G401.6 (cell line): ENCODE measurements at regions not wholly inside any gene's neighbourhood (a gene's known extent, or its start where the extent isn't known, plus 50 kb on each side); places are given as distances from the start of the nearest gene placed in this dataset.
"Not testable (repeated sequence)": the region's sequence is repeated elsewhere in the genome, so short reads cannot be mapped to it uniquely, and the experiment has no call there.

Source experiments
- FAIRE-seq: peaks from 2 replicates; lab custom pipeline; 2012; peaks lifted over from hg19 to GRCh38; lab: Jason Lieb, UNC

DNA sequence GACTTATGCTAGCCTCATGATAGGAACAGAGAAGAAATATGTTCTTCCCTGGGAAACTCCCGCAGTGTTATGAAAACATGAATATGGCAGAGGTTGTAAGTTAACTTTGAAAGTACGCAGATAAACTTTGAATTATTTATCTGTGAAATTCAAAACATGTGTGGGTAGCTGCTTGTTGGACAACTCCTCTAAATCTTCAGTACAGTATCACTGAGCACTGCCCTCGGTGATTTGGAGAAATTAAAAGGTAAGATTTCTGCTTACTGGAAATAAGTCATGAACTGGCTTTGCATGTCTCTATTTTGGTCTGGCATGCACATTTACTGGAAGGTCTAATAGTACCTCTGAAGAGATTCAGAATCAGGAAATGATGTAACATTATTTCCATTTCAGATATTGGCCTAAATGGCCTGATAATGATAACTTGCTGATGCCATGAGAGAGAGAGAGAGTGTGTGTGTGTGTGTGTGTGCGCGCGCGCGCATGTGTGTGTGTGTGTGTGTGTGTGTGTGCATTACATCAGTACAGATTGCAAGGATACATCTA, 1441.9 kb upstream of the FLRT2 start:
- no peak for FAIRE-seq

DNA sequence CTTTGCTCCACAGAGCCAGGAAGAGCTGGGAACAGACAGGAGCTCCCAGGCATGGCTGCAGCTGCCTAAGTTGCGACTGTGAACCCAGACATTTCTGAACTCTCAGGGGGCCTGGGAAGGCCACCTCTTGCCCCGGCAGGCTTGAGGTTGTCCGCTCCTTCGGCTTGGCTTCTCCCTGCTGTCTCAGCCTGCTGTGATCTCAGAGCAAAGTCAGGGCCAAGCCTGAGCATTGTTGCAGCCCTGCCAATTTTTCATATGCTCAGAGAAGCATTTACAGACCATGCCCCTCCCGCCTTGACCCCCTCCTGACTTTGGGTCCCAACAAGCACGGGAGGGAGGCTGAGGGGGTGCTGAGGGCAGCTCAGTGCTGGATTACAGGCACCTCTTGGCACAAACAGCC, 1439.1 kb upstream of the FLRT2 start:
- no peak for FAIRE-seq

DNA sequence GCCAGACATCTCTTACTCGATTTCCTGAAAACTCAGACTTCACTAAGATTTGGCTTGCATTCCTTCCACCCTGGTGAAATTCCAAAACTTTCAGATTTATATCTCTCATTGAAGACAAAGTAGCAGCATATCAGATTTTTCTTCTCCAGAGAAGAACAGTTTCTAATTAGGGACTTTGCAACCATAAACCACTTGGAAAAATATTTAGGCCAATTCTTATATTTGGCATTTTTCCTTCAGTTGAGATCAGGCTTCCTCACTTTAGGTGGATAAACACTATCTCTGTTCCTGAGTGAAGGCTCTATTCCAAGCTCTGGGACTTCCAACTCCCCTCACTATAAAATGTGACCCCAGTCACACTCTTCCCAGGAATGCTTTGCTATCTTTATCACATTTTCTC, 1434.3 kb upstream of the FLRT2 start:
- FAIRE-seq: no peak

DNA sequence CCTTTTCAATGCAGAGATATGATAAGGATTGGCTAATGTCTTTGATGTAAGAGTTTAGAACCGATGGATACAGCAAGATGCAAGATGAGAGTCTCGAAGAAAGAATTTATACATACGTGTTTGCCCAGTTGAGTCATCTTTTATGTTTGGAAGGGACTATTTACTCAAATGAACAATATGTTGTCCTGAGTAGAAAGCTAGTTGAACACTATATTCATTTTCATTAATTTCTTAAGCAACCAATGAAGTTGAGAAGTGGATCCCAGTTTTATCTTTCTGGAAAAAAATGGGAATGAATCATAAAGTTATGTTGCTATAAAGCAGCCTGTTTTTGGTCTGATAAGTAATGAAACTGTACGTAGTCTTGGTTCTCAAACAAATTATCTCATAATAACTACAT, 1431.7 kb upstream of the FLRT2 start:
- no peak for FAIRE-seq

DNA sequence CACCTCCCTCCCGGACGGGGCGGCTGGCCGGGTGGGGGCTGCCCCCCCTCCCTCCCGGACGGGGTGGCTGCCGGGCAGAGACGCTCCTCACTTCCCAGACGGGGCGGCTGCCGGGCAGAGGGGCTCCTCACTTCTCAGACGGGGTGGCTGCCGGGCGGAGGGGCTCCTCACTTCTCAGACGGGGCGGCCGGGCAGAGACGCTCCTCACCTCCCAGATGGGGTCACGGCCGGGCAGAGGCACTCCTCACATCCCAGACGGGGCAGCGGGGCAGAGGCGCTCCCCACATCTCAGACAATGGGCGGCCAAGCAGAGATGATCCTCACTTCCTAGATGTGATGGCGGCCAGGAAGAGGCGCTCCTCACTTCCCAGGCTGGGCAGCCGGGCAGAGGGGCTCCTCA, 1430.4 kb upstream of the FLRT2 start:
- not testable (repeated sequence) for FAIRE-seq

DNA sequence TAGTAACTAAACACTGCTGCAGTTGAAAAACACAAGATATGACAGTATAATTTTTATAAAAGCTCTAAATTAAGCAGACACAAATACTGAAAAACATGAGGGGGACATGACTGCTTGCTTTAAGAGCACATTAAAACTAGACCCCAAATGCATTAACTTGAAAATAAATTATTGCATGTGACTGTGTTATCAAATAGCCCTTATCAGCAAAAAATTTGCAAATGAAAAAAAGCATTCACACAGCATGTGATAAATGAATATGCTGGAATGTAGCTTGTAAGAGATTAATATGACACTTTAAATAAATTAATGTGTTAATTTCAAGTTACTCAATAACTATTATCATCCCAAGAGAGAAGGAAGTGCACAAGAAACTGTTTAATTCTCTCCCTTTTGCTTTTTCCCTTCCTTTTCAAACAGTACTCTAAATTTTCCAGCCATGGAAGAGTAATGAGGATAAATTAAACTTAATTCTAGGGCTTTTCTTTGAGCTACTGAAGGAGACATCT, 1422.1 kb upstream of the FLRT2 start:
- FAIRE-seq: no peak

DNA sequence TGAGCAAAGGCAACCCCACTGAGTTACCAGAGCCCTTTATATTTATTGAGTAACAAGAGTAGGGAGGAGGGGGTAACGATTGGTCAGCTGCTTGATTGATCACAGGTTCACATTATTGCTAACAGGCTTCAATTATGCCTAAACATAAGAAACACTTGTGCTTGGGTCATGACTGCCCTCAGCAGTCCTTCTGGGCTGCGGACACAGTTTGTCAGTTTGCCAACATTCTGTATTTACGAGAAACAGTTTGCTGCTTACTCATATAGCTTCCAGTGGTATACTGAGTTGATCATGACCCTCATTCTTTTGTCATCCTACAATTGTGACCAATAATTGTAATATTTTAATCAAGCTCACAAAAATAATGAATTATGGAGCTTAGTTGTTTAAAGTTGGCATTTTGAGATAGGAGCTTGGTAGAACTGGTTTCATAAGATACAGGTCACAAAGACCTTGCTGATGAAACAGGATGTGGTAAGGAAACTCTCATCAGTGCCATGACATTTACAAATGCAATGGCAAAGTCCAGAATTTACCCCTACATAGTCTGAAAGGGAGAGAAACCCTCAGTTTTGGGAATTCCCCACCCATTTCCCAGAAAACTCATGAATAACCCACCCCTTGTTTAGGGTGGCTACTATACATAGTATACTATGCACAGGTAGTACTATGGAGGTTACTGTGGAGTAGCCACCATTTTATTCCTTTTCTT, 1421.0 kb upstream of the FLRT2 start:
- no peak for FAIRE-seq

DNA sequence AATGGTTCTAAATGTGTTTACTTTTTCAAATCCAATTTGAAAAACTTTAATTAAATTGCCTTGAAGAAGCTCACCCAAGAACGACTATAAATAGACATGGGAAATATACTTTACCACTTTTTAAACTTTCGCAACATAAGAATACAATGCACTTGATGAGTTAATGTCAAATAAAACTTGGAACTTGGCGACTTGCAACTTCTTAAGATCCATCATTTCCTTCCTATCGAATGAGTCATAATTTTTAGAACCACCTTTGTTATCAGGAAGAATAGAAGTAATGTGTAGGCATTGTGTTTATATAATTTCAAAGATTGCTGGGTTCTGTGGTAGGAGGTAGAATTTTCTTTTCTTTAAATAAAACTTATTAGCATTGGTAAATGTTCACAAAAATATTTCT, 1417.4 kb upstream of the FLRT2 start:
- no peak for FAIRE-seq

DNA sequence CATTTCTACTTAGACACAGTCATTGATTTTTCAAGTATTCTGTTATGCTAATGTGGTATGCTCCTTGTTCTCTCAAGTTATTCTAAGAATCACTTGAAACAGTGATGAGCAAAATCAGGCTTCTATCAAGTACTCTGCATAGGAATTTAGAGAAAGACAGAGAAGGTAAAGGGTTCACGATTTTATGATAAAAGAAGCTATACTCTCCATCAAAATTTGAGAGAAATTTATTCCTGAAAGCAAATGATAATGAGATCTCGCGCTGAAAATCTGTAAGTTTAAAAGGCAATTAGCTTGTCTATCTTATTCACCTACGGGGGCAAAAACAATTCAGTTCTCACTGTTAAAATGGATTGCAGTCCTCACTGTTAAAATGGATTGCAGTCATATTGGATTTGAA, 1404.3 kb upstream of the FLRT2 start:
- no peak for FAIRE-seq

DNA sequence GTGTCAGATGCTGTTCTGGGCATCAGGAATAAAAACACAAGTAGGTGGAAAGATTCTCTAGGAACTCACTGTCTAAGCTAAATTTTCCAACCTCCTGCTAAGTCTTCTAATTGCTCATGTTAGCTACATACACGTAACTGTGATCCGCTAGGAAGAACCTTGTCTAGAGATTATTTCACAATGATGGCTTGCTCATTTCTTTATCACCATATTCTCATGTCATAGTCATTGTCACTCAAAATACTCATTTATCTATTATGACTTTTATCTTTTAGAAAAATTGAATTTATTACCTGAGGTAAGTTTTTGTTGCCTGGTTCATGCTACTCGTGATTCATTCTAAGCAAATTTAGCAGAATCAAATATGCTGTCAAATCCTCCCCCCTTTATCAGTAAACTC, 1402.4 kb upstream of the FLRT2 start:
- FAIRE-seq: no peak

DNA sequence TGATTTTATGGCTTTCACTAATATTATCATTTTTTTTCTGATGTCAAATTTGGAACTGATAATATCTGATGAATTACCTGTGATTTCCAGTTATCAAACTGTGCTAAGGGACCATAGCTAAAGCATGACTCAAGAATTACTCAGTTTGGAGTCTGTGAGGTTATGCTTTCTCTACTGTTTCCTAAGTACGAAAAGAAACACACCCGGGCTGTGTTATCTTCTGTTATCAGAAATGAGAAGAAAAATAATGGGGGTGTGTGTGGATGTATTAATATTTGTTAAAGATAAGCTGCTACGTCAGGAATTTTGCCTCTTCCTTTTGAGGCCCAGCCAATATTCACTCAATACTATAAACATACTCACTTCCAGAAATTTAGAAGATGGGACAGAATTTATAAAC, 1401.9 kb upstream of the FLRT2 start:
- no peak for FAIRE-seq

DNA sequence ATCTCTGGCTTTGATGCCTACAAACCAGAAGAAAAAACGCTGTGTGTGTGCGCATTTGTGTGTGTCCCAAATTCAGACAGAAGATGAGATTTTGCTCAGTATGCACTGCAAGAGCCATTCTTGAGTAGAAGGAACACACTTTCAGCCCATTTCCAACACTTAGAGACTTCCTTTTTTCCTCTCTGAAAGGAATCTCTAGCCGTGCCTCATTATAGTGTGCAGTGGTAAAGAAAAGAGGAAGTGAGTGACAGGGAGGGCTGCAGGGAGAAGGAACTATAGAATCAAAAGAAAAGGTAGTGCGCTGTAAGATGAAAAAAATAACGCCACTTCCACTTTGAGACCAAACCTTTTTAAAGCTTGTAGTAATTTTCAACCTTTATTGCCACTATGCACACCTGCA, 1400.9 kb upstream of the FLRT2 start:
- FAIRE-seq: no peak

DNA sequence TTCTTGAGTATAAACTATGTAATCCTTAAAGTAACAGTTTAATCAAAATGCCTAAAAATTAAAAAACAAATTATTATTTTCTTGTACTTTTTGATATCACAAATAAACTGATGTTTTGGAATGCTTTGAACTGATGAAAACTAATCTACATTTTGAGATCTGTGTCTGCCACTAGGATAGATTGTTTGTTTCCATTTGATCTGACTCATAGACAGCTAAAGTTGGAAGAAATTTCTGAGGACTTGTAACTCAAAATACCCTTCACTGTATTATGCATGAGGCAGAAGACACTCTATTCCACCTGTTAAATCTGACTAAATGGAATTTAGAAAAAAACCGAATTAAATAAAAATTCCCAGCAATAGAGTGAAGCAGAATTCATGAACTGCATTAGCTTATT, 1400.0 kb upstream of the FLRT2 start:
- FAIRE-seq: no peak

DNA sequence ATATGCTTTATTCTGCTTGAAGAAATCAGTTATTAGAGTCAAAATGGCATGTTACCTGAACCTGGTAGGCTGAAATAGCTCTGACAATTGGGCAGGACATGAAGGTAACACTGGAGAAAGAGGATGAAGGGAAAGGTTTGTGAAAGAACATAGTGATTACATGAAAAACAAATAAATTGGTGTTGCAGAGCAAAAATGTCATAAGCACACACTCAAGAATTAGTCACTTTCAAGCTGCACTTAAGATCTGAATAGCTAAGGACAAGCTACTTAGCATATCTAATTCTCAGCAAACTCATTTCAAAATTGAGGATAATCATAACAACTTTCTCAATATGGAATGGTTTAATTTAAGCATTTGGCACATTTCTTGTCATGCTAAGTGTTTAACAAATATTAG, 1398.0 kb upstream of the FLRT2 start:
- FAIRE-seq: no peak

DNA sequence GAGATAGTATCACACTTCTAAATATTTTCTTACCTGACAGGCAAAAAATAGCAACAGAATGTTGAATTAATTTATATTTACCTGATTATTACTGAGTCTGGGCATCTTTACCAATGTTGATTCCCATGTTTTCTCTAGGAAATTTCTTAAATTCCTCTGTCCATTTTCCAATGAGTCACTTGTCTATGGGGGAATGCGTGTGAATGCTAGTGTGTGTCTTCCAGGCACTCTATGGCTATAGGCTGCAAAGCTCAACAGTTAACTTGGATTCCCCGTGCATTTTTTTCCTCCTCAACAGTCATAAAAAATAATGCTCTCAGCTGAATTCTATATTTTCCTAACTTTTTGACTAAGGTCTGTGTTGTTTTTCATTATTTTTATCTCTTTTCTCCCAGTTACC, 1385.8 kb upstream of the FLRT2 start:
- no peak for FAIRE-seq

DNA sequence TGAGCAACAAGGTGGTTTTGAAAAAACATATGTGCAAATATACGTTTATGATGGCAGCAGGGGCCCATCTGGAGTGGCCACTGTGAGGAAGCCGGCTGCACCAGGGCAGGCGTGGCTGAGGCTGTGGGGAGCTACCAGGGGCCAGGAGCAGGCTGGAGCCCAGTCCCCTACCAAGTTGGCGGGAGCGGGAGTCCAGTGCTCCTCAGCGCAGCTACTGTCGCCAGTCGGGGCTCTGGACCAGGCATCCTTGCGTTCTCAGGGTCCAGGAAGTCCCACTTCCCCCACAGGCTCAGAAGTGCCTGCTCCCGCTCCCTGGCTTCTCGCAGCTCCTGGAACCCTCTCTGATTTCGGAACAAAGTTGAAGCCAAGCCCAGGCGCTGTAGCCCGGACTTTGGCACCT, 1377.5 kb upstream of the FLRT2 start:
- no peak for FAIRE-seq

DNA sequence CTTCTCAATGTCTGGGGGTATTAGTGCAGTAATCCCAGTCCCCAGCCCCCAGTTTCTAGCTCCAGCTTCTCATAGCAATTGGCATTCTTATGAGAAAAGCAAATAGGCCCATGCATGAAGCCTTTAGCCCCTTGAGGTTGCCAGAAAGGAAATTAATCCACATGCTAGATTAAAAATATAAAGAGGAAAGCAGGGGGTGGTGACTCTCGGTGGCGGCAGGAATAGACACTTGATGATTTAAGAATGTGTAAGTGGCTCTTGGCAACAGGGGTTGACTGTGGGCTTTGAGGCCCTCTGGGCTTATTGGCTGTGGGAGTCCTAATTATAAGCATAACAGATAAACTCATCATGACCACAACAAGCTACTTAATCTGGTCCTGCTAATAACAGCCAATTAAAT, 1367.3 kb upstream of the FLRT2 start:
- no peak for FAIRE-seq

DNA sequence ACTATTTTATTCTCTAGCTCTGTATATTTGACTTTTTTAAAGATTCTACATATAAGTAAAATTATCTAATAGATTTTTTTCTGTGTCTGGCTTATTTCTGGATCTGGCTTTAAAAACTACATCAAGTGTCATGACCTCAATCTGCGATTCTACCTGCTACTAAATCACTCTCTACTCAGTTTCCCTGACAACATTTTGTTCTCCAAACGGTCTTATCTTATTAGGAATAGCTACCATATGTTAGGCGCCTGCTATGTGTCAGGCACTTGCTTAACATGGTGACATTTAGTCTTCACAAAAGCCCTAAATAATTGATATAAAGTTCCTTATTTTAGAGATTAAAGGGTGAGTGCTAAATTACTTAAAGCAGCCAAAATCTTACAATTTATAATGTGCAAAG, 1362.9 kb upstream of the FLRT2 start:
- FAIRE-seq: no peak

DNA sequence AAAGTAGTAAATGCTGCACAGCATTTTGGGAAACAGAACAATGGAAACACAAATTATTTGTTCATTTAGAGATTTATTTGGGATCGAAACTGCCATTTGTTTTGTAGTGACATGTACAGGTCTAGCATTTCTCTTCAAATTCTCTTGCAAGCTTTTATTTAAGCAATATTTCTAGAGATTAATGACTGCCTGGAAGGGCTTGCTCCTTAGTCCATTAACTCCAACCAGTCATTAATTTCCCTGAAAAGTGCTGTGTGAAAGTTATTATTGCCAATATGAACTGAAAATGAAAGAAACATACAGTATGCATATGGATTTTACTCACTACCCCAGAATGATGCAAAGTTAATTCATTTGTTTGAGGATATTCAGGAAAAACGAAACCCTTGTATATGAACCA, 1349.6 kb upstream of the FLRT2 start:
- no peak for FAIRE-seq

DNA sequence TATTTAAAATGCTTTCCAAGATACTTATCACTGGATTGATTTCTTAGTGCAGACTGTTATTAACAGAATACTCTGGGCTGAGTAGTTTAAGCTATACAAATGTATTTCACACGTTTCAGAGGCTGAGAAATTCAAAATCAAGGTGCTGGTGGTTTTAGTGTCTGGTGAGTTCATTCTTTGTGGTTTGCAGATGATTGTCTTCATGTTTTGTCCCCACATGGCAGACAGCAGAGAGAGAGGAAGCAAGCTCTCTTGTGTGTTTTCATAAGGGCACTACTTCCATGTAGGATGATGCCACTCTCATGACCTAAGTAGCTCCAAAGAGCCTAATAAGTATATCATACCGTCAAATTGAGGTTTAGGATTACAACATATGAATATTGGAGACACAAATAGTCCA, 1348.9 kb upstream of the FLRT2 start:
- no peak for FAIRE-seq

DNA sequence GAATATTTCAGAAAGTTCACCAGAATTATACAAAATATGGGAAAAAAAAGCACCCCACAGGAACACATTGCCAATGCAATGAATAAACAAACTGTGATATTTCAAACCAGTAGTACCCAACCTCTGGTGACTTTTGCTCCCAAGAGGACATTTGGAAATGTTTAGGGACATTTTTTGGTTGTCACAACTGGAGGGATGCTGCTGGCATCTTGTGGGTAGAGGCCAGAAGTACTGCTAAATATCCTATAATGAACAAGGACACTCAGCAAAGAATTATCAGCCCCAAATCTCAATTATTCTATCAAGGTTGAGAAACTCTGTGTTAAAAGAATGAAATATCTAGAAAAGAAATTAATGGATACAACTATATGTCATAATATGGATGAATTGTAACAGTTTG, 1334.4 kb upstream of the FLRT2 start:
- no peak for FAIRE-seq

DNA sequence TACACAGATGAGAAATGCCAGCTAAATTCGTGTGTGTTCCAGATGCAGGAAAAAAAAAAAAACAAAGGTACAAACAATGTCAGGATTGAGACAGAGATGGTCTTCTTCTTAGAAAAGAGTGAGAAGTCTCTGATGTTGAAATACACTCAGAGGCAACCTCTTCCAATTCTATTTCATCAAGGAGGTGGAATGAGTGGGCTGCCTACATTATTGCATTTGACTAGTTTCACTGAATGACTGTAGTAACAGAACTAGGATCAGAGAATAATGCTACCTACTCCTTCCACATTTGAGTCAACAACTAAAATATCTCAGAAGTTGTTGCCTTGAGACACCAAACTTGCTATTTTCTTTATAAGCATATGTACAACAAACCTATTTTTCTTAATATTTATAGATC, 1332.2 kb upstream of the FLRT2 start:
- no peak for FAIRE-seq

DNA sequence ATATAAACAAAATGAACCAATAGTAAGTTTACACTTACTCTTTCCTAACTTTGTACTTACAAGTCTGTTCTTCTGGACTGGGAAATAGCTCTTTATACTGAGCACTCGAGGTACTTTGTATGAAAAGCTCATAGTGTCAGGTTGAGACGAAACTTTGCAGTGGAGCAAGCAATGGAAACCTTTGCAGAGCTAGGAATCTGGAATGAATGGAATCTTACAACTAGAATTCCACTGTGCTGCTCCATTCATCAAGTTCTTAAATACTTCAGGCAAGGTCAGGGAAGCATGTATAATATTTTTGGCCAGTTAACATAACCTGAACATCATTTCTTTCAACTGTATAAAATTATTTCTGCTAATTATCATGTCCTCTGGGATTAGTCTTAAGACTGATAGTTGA, 1327.5 kb upstream of the FLRT2 start:
- FAIRE-seq: no peak

DNA sequence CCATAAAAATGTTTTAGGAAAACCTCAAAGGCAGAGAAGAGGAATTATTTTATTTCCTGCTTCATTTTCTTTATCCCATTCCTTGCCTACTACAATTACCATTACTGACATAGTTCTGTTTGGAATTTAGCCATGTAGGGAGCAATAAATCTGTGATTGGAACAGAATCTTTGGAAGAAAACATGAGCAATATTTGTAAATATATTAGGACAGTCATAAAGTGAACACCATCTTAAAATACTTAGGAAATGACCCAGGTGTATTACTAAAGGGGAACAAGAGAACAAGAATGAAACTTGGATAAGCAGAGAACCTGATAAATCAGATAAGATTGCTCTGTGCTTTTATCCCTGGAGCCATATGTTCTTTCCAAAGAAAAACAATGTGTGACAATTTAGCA, 1326.0 kb upstream of the FLRT2 start:
- no peak for FAIRE-seq

DNA sequence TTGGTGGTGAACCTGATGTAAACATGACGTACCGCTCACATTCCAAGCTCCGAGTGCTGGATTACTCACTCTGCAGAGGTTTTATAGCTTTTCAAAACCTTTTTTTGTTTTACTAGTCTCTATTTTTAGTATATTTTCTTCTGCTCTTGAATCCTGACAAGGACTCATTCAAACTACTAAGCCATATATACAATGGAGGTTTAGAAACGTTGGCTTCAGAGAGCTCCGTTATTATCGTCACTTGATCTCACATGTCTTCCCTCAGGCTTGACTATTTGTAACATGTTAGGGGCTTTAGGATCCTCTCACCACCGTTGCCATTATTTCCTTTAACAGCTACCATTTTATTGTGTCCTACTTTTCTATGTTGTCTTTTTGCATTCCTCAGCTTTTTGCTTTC, 1321.5 kb upstream of the FLRT2 start:
- no peak for FAIRE-seq
